WTC11 (cell line): ENCODE measurements at regions not wholly inside any gene's neighbourhood (a gene's known extent, or its start where the extent isn't known, plus 50 kb on each side); places are given as distances from the start of the nearest gene placed in this dataset.

Experiments
- ATAC-seq: fragments of 200-7000 bp; cut with Tn5 transposase; 2 replicates; pipeline ENCODE4 v1.10.0; 2021; ENCODE audit warnings: mild to moderate bottlenecking, moderate library complexity
- CTCF ChIA-PET: fragments of 300-600 bp; sonication (Branson Sonifier 250); formaldehyde crosslinking; loops from one replicate; lab custom pipeline; 2021; ENCODE audit warnings: antibody characterized with exemption; lab: Charles Lee
- POLR2A ChIA-PET: fragments of 350-600 bp; sonication (Branson Sonifier 250); formaldehyde crosslinking; loops from one replicate; lab custom pipeline; 2021; ENCODE audit warnings: antibody characterized with exemption; lab: Charles Lee
- DNase-seq: peaks from one replicate; pipeline ENCODE4 v3.0.0; 2021; ENCODE audit warnings: low spot score
- H3K27ac Mint-ChIP-seq: 2 replicates; pipeline ENCODE4 v1.8.0; 2021; ENCODE audit warnings: mixed read lengths
- H3K27me3 Mint-ChIP-seq: 2 replicates; pipeline ENCODE4 v1.8.0; 2021; ENCODE audit warnings: low read depth, mild to moderate bottlenecking, moderate library complexity, mixed read lengths
- H3K36me3 Mint-ChIP-seq: 2 replicates; pipeline ENCODE4 v1.8.0; 2021; ENCODE audit warnings: mixed read lengths
- H3K4me1 Mint-ChIP-seq: 2 replicates; pipeline ENCODE4 v1.8.0; 2022; ENCODE audit warnings: mixed read lengths
- H3K4me3 Mint-ChIP-seq: 2 replicates; pipeline ENCODE4 v1.8.0; 2021; ENCODE audit warnings: mild to moderate bottlenecking, moderate library complexity, mixed read lengths
- H3K9me3 Mint-ChIP-seq: 2 replicates; pipeline ENCODE4 v1.8.0; 2021; ENCODE audit warnings: mixed read lengths
- AFF4 ChIP-seq: sonication (generic); formaldehyde crosslinking; IDR thresholded peaks from 2 replicates; pipeline ENCODE4 v1.8.1; 2023; ENCODE audit warnings: mild to moderate bottlenecking, missing genetic modification reagents, borderline replicate concordance
- ARID4B ChIP-seq: sonication (generic); formaldehyde crosslinking; IDR thresholded peaks from 2 replicates; pipeline ENCODE4 v1.8.0; 2023; ENCODE audit warnings: missing genetic modification reagents, mild to moderate bottlenecking, borderline replicate concordance
- ATF3 ChIP-seq: sonication (generic); formaldehyde crosslinking; conservative IDR thresholded peaks from 2 replicates; pipeline ENCODE4 v1.8.1; 2022; ENCODE audit warnings: mild to moderate bottlenecking, missing genetic modification reagents
- ELF4 ChIP-seq: sonication (generic); formaldehyde crosslinking; IDR thresholded peaks from 2 replicates; pipeline ENCODE4 v1.8.1; 2022; ENCODE audit warnings: low read depth, mild to moderate bottlenecking, moderate library complexity, missing genetic modification reagents
- ETV6 ChIP-seq: sonication (generic); formaldehyde crosslinking; IDR thresholded peaks from 2 replicates; pipeline ENCODE4 v1.8.1; 2022; ENCODE audit warnings: mild to moderate bottlenecking, missing genetic modification reagents
- FOXP4 ChIP-seq: sonication (generic); formaldehyde crosslinking; IDR thresholded peaks from 2 replicates; pipeline ENCODE4 v1.8.0; 2022; ENCODE audit warnings: mild to moderate bottlenecking, missing genetic modification reagents
- GABPB1 ChIP-seq: sonication (generic); formaldehyde crosslinking; IDR thresholded peaks from 2 replicates; pipeline ENCODE4 v1.8.1; 2023; ENCODE audit warnings: mild to moderate bottlenecking, missing genetic modification reagents
- IRF1 ChIP-seq: sonication (generic); formaldehyde crosslinking; IDR thresholded peaks from 2 replicates; pipeline ENCODE4 v1.8.0; 2023; ENCODE audit warnings: missing genetic modification reagents
- MAX ChIP-seq: sonication (generic); formaldehyde crosslinking; IDR thresholded peaks from 2 replicates; pipeline ENCODE4 v1.8.0; 2022; ENCODE audit warnings: mild to moderate bottlenecking, missing genetic modification reagents
- MXD4 ChIP-seq: fragments of 250-450 bp; sonication (Bioruptor Pico); IDR thresholded peaks from 2 replicates; pipeline ENCODE4 v1.8.0; 2021; ENCODE audit warnings: mild to moderate bottlenecking, moderate library complexity, borderline replicate concordance
- PRRX2 ChIP-seq: fragments of 250-450 bp; sonication (Bioruptor Pico); IDR thresholded peaks from 2 replicates; pipeline ENCODE4 v1.8.0; 2021; ENCODE audit warnings: mild to moderate bottlenecking
- RORB ChIP-seq: fragments of 250-450 bp; sonication (Bioruptor Pico); IDR thresholded peaks from 2 replicates; pipeline ENCODE4 v1.9.0; 2021; ENCODE audit warnings: mild to moderate bottlenecking
- SP1 ChIP-seq: sonication (generic); formaldehyde crosslinking; conservative IDR thresholded peaks from 2 replicates; pipeline ENCODE4 v1.8.1; 2022; ENCODE audit warnings: missing genetic modification reagents
- TP53 ChIP-seq: sonication (generic); formaldehyde crosslinking; IDR thresholded peaks from 2 replicates; pipeline ENCODE4 v1.8.1; 2023; ENCODE audit warnings: mild to moderate bottlenecking, missing genetic modification reagents
- USF1 ChIP-seq: sonication (generic); formaldehyde crosslinking; IDR thresholded peaks from 2 replicates; pipeline ENCODE4 v1.8.0; 2022; ENCODE audit warnings: mild to moderate bottlenecking, missing genetic modification reagents
- ZNF121 ChIP-seq: sonication (generic); formaldehyde crosslinking; IDR thresholded peaks from 2 replicates; pipeline ENCODE4 v1.8.0; 2023; ENCODE audit warnings: missing genetic modification reagents
- ZNF138 ChIP-seq: sonication (generic); formaldehyde crosslinking; conservative IDR thresholded peaks from 2 replicates; pipeline ENCODE4 v1.8.1; 2022; ENCODE audit warnings: mild to moderate bottlenecking, moderate library complexity, missing genetic modification reagents
- ZNF263 ChIP-seq: sonication (generic); formaldehyde crosslinking; IDR thresholded peaks from 2 replicates; pipeline ENCODE4 v1.8.1; 2022; ENCODE audit warnings: low read depth, mild to moderate bottlenecking, moderate library complexity, missing genetic modification reagents
- ZNF423 ChIP-seq: fragments of 250-450 bp; sonication (Bioruptor Pico); IDR thresholded peaks from 2 replicates; pipeline ENCODE4 v2.1.2; 2022; ENCODE audit warnings: mild to moderate bottlenecking, moderate library complexity

- ATAC-seq = no peak
- Mint-ChIP-seq H3K27ac (no peak overlapping the region), H3K4me3 (no peak overlapping the region), H3K4me1 (peaks cover 12% of the 10 kb centered on the region), H3K9me3 (no peaks in the 10 kb centered on the region), H3K36me3 (no peaks in the 10 kb centered on the region), H3K27me3 (no peaks in the 10 kb centered on the region; the same call in 1 of the 2 replicates)
- POLR2A ChIA-PET = interaction anchor here (0.6 kb wide), 1 partner anchor 104 kb away, joined by 4 read pairs; no protein-coding TSS in a partner anchor
- CTCF ChIA-PET = no interaction called here
- DNase-seq = no peak
- TF ChIP-seq IRF1 (CRISPR knock-in tag) (no peak), FOXP4 (CRISPR knock-in tag) (no peak), MXD4 (CRISPR knock-in tag) (no peak), RORB (CRISPR knock-in tag) (no peak), TP53 (CRISPR knock-in tag) (no peak), ATF3 (CRISPR knock-in tag) (no peak), ARID4B (CRISPR knock-in tag) (no peak), AFF4 (CRISPR knock-in tag) (no peak), SP1 (CRISPR knock-in tag) (no peak), ZNF423 (CRISPR knock-in tag) (no peak), ELF4 (CRISPR knock-in tag) (no peak), MAX (no peak), GABPB1 (CRISPR knock-in tag) (no peak), USF1 (CRISPR knock-in tag) (no peak), ZNF121 (CRISPR knock-in tag) (no peak), PRRX2 (CRISPR knock-in tag) (no peak), ZNF138 (CRISPR knock-in tag) (no peak), ZNF263 (CRISPR knock-in tag) (no peak), ETV6 (CRISPR knock-in tag) (no peak)
Observed at GRCh38 chr2:177324797-177325196, 60.3 kb upstream of the NFE2L2 start.
